Suprapubic skin (tissue), 4 donors: ENCODE measurements at regions not wholly inside any gene's neighbourhood (a gene's known extent, or its start where the extent isn't known, plus 50 kb on each side); places are given as distances from the start of the nearest gene placed in this dataset.
A peak's percentile ranks its signal among the peaks of the same experiment; 100 is the strongest.

ENCODE experiments used
- DNase-seq, 2 donors: peaks; one replicate each; pipeline ENCODE4 v3.0.0-alpha.2; 2019; ENCODE audit warnings: low spot score in 2 of 2
- H3K27ac ChIP-seq: fragments of 200-600 bp; sonication (generic); one replicate; pipeline ENCODE4 v1.5.1; 2019
- H3K27me3 ChIP-seq: fragments of 200-600 bp; sonication (generic); one replicate; pipeline ENCODE4 v1.5.1; 2019
- H3K36me3 ChIP-seq: fragments of 200-600 bp; sonication (generic); one replicate; pipeline ENCODE4 v1.5.1; 2019
- H3K4me1 ChIP-seq: fragments of 200-600 bp; sonication (generic); one replicate; pipeline ENCODE4 v1.5.1; 2019
- H3K4me3 ChIP-seq: fragments of 200-600 bp; sonication (generic); one replicate; pipeline ENCODE4 v1.5.1; 2019; ENCODE audit warnings: mild to moderate bottlenecking
- H3K9me3 ChIP-seq: fragments of 200-600 bp; sonication (generic); one replicate; pipeline ENCODE4 v1.5.1; 2019
- EP300 ChIP-seq: sonication (generic); formaldehyde crosslinking; IDR thresholded peaks from one replicate; pipeline ENCODE4 v1.6.1; 2017; ENCODE audit warnings: antibody characterized with exemption
- POLR2A ChIP-seq, 2 donors: fragments of 450-650 bp; IDR thresholded peaks; one replicate each; pipeline ENCODE4 v1.6.1; 2017; ENCODE audit warnings: antibody characterized with exemption in 2 of 2, mild to moderate bottlenecking in 2 of 2, moderate library complexity in 2 of 2
- POLR2AphosphoS5 ChIP-seq, 3 donors: sonication (generic); formaldehyde crosslinking; IDR thresholded peaks; one replicate each; pipeline ENCODE4 v1.6.1; 2017; ENCODE audit warnings: antibody characterized with exemption in 3 of 3
- WGBS: methylation state at CpG from one replicate; pipeline ENCODE4 v1.1.5; 2018; 5-methylcytosine and 5-hydroxymethylcytosine counted together
- TF ChIP-seq, protein P1 (sequence below), 2 donors: fragments of 200-600 bp in 1 of 2; fragments of 450-650 bp in 1 of 2; sonication (generic) in 1 of 2; IDR thresholded peaks; one replicate each; pipeline ENCODE4 v1.5.1; 2016 to 2019; ENCODE audit warnings: antibody characterized with exemption in 2 of 2, mild to moderate bottlenecking in 1 of 2, moderate library complexity in 1 of 2

DNA sequence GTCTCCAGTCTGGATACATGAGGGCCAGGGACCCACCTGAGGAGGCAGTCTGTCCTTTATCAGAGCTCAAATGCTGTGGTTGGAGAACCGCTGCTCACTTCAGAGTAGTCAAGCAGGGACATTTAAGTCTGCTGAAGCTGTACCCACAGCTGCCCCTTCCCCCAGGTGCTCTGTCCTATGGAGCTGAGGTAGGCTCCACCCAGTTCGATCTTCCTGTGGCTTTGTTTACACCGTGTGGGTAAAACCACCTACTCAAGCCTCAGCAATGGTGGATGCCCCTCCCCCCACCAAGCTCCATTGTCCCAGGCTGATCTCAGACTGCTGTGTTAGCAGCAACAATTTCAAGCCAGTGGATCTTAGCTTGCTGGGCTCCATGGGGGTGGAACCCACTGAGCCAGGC, 731.4 kb upstream of the HS6ST1 start:
- Histone ChIP-seq H3K4me1 (no peaks in the 10 kb centered on the region), H3K4me3 (no peak overlapping the region), H3K36me3 (no peaks in the 10 kb centered on the region), H3K27me3 (no peaks in the 10 kb centered on the region), H3K27ac (no peak overlapping the region), H3K9me3 (no peaks in the 10 kb centered on the region)
- TF ChIP-seq EP300: no peak
- TF ChIP-seq, protein P1, sequence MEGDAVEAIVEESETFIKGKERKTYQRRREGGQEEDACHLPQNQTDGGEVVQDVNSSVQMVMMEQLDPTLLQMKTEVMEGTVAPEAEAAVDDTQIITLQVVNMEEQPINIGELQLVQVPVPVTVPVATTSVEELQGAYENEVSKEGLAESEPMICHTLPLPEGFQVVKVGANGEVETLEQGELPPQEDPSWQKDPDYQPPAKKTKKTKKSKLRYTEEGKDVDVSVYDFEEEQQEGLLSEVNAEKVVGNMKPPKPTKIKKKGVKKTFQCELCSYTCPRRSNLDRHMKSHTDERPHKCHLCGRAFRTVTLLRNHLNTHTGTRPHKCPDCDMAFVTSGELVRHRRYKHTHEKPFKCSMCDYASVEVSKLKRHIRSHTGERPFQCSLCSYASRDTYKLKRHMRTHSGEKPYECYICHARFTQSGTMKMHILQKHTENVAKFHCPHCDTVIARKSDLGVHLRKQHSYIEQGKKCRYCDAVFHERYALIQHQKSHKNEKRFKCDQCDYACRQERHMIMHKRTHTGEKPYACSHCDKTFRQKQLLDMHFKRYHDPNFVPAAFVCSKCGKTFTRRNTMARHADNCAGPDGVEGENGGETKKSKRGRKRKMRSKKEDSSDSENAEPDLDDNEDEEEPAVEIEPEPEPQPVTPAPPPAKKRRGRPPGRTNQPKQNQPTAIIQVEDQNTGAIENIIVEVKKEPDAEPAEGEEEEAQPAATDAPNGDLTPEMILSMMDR (IDR thresholded peaks at IDR 0.05): no peak
- no peak for TF ChIP-seq POLR2A (IDR thresholded peaks at IDR 0.05)
- 90% methylated on average over 2 of the region's 3 CpGs for WGBS
- no peak for DNase-seq

DNA sequence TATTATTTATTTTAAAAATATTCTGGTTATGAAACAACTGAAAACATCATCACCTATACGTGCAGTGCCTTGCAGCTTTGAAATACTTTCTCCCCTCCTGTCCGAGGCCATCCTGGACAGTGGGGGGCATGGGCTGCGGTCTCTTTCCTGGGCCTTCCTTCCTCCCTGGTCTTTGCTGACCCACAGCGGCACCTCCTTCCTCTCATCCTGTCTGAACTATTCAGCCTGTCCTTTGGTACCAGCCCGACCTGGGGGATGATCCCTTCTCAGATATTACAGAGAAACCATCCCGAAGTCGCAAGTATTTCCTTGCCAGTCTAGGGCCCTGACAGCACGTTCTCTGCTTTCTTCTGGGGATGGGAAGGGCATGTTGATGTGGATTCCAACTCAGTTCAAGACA, 736.6 kb upstream of the HS6ST1 start:
- DNase-seq: no peak
- Histone ChIP-seq H3K36me3 (no peaks in the 10 kb centered on the region), H3K4me1 (peaks cover 35% of the 10 kb centered on the region), H3K9me3 (no peaks in the 10 kb centered on the region), H3K4me3 (no peak overlapping the region), H3K27ac (no peak overlapping the region), H3K27me3 (no peaks in the 10 kb centered on the region)
- no peak for TF ChIP-seq POLR2A (IDR thresholded peaks at IDR 0.05)
- no peak for TF ChIP-seq EP300
- TF ChIP-seq, protein P1 (IDR thresholded peaks at IDR 0.05): no peak
- TF ChIP-seq POLR2AphosphoS5 (IDR thresholded peaks at IDR 0.05): no peak
- 86% methylated on average over 8 of the region's 8 CpGs for WGBS

DNA sequence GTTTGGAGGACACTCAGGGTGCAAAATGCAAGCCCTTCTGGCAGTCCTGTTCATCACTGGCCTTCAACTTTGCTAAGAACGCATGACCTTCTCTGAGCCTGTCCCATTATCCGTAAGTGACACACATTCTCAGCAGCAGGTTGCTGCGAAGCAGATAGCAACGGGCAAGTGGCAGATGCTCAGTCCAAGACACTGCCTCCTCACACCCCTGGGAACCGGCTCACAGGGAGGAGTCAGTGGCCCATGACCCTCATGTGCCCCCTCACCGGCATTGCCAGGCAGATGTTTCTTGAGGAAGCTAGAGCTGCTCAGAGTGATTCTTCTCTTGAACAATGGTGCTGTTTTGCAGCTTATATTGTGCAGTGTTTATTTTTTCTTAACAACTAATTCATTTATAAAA, 737.2 kb upstream of the HS6ST1 start:
- H3K4me1 ChIP-seq: peaks cover 35% of the 10 kb centered on the region
- H3K9me3 ChIP-seq: no peaks in the 10 kb centered on the region
- H3K27ac ChIP-seq: no peak overlapping the region
- H3K36me3 ChIP-seq: no peaks in the 10 kb centered on the region
- no peaks in the 10 kb centered on the region for H3K27me3 ChIP-seq
- 70% methylated on average over 6 of the region's 6 CpGs for WGBS
- TF ChIP-seq EP300: no peak
- TF ChIP-seq, protein P1 (IDR thresholded peaks at IDR 0.05): no peak
- H3K4me3 ChIP-seq: no peak overlapping the region
- DNase-seq: no peak

DNA sequence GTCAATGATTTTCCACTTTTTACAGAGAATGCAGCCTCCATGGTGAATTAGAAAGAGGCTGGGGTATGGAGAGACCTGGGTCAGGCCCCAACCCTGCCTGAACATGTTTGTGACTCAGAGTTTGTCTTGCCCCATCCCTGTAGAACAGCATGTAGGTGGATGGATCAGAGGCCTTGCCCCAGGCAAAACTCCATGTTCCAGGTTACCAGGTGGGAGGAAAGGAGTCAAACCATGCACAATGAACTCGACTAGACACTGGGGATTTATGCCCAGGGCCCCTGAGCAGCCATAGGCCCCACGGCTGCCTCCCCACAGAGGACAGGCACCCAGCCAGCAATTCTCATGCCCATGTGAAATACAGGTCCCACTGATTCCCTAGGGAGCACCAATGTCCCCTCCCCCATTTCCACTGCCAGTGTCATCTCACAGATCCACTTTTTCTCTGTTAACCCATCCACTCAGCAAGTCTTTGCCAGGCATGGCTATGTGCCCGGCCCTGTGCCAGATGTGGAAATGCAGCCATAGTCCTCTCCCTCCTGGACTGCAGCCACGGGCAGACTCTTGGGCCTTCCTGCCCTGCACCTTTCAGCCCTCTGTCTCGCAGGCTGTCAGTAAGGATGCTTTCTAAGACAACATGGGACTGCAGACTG, 737.8 kb upstream of the HS6ST1 start:
- 33% methylated on average over 3 of the region's 5 CpGs for WGBS
- Histone ChIP-seq H3K4me1 (peaks cover 41% of the 10 kb centered on the region), H3K36me3 (no peaks in the 10 kb centered on the region), H3K9me3 (no peaks in the 10 kb centered on the region), H3K27me3 (no peaks in the 10 kb centered on the region), H3K4me3 (no peak overlapping the region), H3K27ac (peak overlapping the region; percentile 53)
- no peak for TF ChIP-seq POLR2A (IDR thresholded peaks at IDR 0.05)
- TF ChIP-seq POLR2AphosphoS5 (IDR thresholded peaks at IDR 0.05): no peak
- no peak for TF ChIP-seq EP300
- TF ChIP-seq, protein P1 (IDR thresholded peaks at IDR 0.05): no peak
- DNase-seq: no peak

DNA sequence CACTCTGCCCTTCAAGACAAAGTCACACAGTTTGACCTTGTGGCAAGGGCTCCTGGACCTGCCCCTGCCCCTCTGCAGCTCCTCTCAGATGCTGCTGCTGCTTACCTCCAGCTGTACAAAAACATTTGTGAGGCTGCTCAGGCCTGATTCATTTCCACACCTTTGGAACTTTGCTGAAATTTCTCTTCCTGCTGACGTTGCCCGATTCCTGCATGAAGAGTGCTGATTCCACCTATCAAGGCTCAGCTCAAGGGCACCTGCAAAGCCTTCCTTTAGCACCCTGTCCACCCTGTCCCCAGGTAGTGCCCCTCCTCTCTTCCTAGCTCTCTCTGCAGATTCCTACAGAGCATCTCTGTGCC, 738.3 kb upstream of the HS6ST1 start:
- DNase-seq: no peak
- no peaks in the 10 kb centered on the region for H3K36me3 ChIP-seq
- peak overlapping the region; percentile 53 for H3K27ac ChIP-seq
- peaks cover 45% of the 10 kb centered on the region for H3K4me1 ChIP-seq
- TF ChIP-seq POLR2AphosphoS5 (IDR thresholded peaks at IDR 0.05) (no peak), POLR2A (IDR thresholded peaks at IDR 0.05) (no peak), EP300 (no peak)
- TF ChIP-seq, protein P1 (IDR thresholded peaks at IDR 0.05): no peak
- H3K9me3 ChIP-seq: no peaks in the 10 kb centered on the region
- H3K4me3 ChIP-seq: no peak overlapping the region
- WGBS: 53% methylated on average over 2 of the region's 2 CpGs
- H3K27me3 ChIP-seq: no peaks in the 10 kb centered on the region
